HepG2 (cell line): ENCODE measurements at regions not wholly inside any gene's neighbourhood (a gene's known extent, or its start where the extent isn't known, plus 50 kb on each side); places are given as distances from the start of the nearest gene placed in this dataset.

Source experiments
- ATAC-seq: fragments of 200-7000 bp; cut with Tn5 transposase; 3 replicates; pipeline ENCODE4 v1.9.1; 2020; ENCODE audit warnings: mild to moderate bottlenecking, moderate library complexity
- BruUV-seq: library from RNA; stranded (reverse); fragments of 400-500 nt; replicated peaks from 2 replicates; lab custom pipeline; 2021; lab: Mats Ljungman, UMichigan
- CTCF ChIA-PET: fragments of 300-600 bp; formaldehyde crosslinking; extraction: SDS; loops from one replicate; lab custom pipeline; 2021; ENCODE audit warnings: low total read pairs, inconsistent platforms, low intra/inter-chr PET ratio; lab: Yijun Ruan, JAX
- POLR2A ChIA-PET: fragments of 350-600 bp; sonication (Branson Sonifier 250); formaldehyde crosslinking; loops from one replicate; lab custom pipeline; 2020; ENCODE audit warnings: antibody characterized with exemption, inconsistent platforms; lab: Yijun Ruan, JAX
- DNase-seq: peaks from one replicate; pipeline ENCODE4 v3.0.0-alpha.2; 2015; ENCODE audit warnings: low spot score
- FAIRE-seq: peaks from 3 replicates; lab custom pipeline; 2011; peaks lifted over from hg19 to GRCh38; lab: Jason Lieb, UNC
- H2AFZ ChIP-seq: one replicate; pipeline ENCODE4 v1.6.1; 2011; ENCODE audit warnings: low read length, inconsistent platforms
- H3K27ac ChIP-seq: fragments of 300-600 bp; 3 replicates; pipeline ENCODE4 v1.8.0; 2011; ENCODE audit warnings: mixed run types, mild to moderate bottlenecking, mixed read lengths, low read length, inconsistent platforms; ENCODE audit not compliant: insufficient read depth; ENCODE audit errors: extremely low read length
- H3K27me3 ChIP-seq, 2 experiments: fragments of 200-600 bp in 1 of 2; 2 replicates in 1 of 2; 3 replicates in 1 of 2; pipeline versions ENCODE4 v1.6.0 to v1.8.0; 2011; ENCODE audit warnings: low read length in 2 of 2, mild to moderate bottlenecking in 2 of 2, moderate library complexity in 2 of 2, inconsistent platforms in 1 of 2; ENCODE audit not compliant: insufficient read depth in 2 of 2, control insufficient read depth in 1 of 2
- H3K36me3 ChIP-seq, 2 experiments: fragments of 200-600 bp in 1 of 2; replicated peaks in 1 of 2; 2 replicates in 1 of 2; 3 replicates in 1 of 2; pipeline versions ENCODE4 v1.5.1 to v1.8.0; 2011; ENCODE audit warnings: low read length in 2 of 2, inconsistent platforms in 1 of 2; ENCODE audit not compliant: insufficient read depth in 2 of 2, control insufficient read depth in 1 of 2
- H3K4me1 ChIP-seq: 2 replicates; pipeline ENCODE4 v1.5.1; 2012; ENCODE audit warnings: low read length, inconsistent platforms; ENCODE audit not compliant: insufficient read depth
- H3K4me2 ChIP-seq: 2 replicates; pipeline ENCODE4 v1.6.0; 2011; ENCODE audit warnings: low read depth, low read length, inconsistent platforms
- H3K4me3 ChIP-seq, 3 experiments: fragments of 200-600 bp in 1 of 3; sonication (generic), shearing (Covaris generic) in 1 of 3; replicated peaks in 1 of 3; 2 replicates each; pipeline ENCODE4 v1.5.1; 2011 to 2016; ENCODE audit warnings: low read length in 3 of 3, inconsistent platforms in 2 of 3, low read depth in 2 of 3, mild to moderate bottlenecking in 2 of 3, control low read depth in 1 of 3, mixed read lengths in 1 of 3; ENCODE audit not compliant: insufficient read depth in 1 of 3
- H3K79me2 ChIP-seq: one replicate; pipeline ENCODE4 v1.6.1; 2011; ENCODE audit warnings: low read length, inconsistent platforms; ENCODE audit not compliant: insufficient read depth
- H3K9ac ChIP-seq: 2 replicates; pipeline ENCODE4 v1.6.0; 2011; ENCODE audit warnings: mild to moderate bottlenecking, low read depth, low read length, inconsistent platforms; ENCODE audit not compliant: insufficient read depth
- H3K9me3 ChIP-seq: 2 replicates; pipeline ENCODE4 v1.5.1; 2012; ENCODE audit warnings: mild to moderate bottlenecking, low read length
- H4K20me1 ChIP-seq: 2 replicates; pipeline ENCODE4 v1.6.0; 2011; ENCODE audit warnings: inconsistent platforms, mild to moderate bottlenecking, low read length, moderate library complexity; ENCODE audit not compliant: insufficient read depth
- AKAP8 ChIP-seq: sonication (generic); formaldehyde crosslinking; IDR thresholded peaks from 2 replicates; pipeline ENCODE4 v1.5.1; 2020; ENCODE audit warnings: mild to moderate bottlenecking, missing genetic modification reagents
- DNMT1 ChIP-seq: sonication (generic); formaldehyde crosslinking; IDR thresholded peaks from 2 replicates; pipeline ENCODE4 v1.5.1; 2020; ENCODE audit warnings: mild to moderate bottlenecking, missing genetic modification reagents
- JUNB ChIP-seq: sonication (generic); formaldehyde crosslinking; IDR thresholded peaks from 2 replicates; pipeline ENCODE4 v1.8.0; 2022; ENCODE audit warnings: missing genetic modification reagents, mild to moderate bottlenecking, borderline replicate concordance
- SMYD3 ChIP-seq: sonication (generic); formaldehyde crosslinking; IDR thresholded peaks from 2 replicates; pipeline ENCODE4 v1.8.1; 2023; ENCODE audit warnings: mild to moderate bottlenecking, missing genetic modification reagents
- ZC3H13 ChIP-seq: sonication (generic); formaldehyde crosslinking; IDR thresholded peaks from 2 replicates; pipeline ENCODE4 v1.8.1; 2023; ENCODE audit warnings: mild to moderate bottlenecking, missing genetic modification reagents, moderate library complexity
- ZNF567 ChIP-seq: sonication (generic); formaldehyde crosslinking; IDR thresholded peaks from 2 replicates; pipeline ENCODE4 v1.8.1; 2023; ENCODE audit warnings: mild to moderate bottlenecking, missing genetic modification reagents, borderline replicate concordance
- ZNF674 ChIP-seq: sonication (generic); formaldehyde crosslinking; IDR thresholded peaks from 2 replicates; pipeline ENCODE4 v1.5.0; 2020; ENCODE audit warnings: low read depth, mild to moderate bottlenecking, missing genetic modification reagents
- WGBS: methylation state at CpG from one replicate; pipeline ENCODE4 v1.1.6; 2017; ENCODE audit warnings: low lambda C conversion rate; 5-methylcytosine and 5-hydroxymethylcytosine counted together
- in situ Hi-C: cut with HindIII; loops from 2 replicates; pipeline ENCODE4 v1.10.0; 2017; ENCODE audit warnings: low pct_unique_long_range_greater_than_20kb; ENCODE audit not compliant: extremely low pct_ligation_motif_present
- intact Hi-C: fragments of 100-400 bp; cut with micrococcal nuclease; formaldehyde crosslinking; loops from one replicate; pipeline ENCODE4 v1.10.0; 2022; ENCODE audit not compliant: unreplicated experiment
- TF ChIP-seq, protein P1 (sequence below): sonication (generic); formaldehyde crosslinking; IDR thresholded peaks from 2 replicates; pipeline ENCODE4; 2020; ENCODE audit warnings: missing genetic modification reagents, mild to moderate bottlenecking, borderline replicate concordance
- TF ChIP-seq, protein P2 (sequence below): sonication (generic); formaldehyde crosslinking; IDR thresholded peaks from 2 replicates; pipeline ENCODE4 v1.8.1; 2023; ENCODE audit warnings: mild to moderate bottlenecking, missing genetic modification reagents
- TF ChIP-seq, protein P3 (sequence below): sonication (generic); formaldehyde crosslinking; IDR thresholded peaks from 2 replicates; pipeline ENCODE4 v1.4.0; 2020; ENCODE audit warnings: mild to moderate bottlenecking, missing genetic modification reagents
- TF ChIP-seq, protein P4 (sequence below): IDR thresholded peaks from 2 replicates; pipeline ENCODE4 v1.6.1; 2016; ENCODE audit warnings: missing genetic modification reagents, missing compliant biosample characterization
- TF ChIP-seq, protein P5 (sequence below): sonication (generic); formaldehyde crosslinking; IDR thresholded peaks from 2 replicates; pipeline ENCODE4 v1.8.0; 2022; ENCODE audit warnings: missing genetic modification reagents, mild to moderate bottlenecking, inconsistent platforms, borderline replicate concordance

DNA sequence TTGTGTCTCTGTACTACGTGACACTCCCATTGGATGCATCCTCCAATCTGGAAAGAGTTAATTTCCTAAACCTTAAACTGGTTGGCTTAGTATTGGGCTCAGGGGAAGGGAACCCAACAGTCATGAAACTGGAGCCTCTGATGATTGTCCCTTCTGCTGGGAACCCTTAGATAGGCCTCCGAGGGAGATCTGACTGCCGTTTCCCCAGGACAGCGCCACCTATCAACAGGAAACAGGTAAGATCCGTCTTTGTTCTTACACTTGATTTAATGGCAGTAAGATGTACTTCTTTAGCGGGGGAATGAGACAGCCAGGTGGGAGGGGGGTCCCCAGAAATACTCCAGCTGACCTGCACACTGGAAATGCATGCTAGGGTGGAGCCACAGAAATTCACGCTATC lies 1749.6 kb downstream of the SI start:
- POLR2A ChIA-PET: no interaction called here

DNA sequence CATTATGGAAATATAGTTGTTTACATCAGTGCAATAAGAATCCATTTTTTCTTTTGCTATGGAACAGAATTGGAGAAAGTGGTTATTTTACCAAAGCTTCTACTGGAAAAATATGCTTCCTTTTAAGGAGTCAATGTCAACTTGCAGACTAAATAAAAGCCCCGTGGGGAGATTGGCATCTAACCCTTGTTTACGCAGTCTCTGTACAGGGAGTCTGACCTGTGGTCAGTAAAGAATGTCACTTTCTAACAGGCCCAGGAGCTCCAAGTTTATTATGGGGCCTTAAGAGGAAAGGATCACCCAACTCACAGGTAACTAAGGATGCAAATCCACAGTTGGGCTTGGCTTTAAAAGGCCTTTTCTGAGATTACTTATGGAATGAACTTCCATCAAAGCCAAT lies 1751.2 kb downstream of the SI start:
- no peaks in the 10 kb centered on the region for H4K20me1 ChIP-seq
- H3K4me2 ChIP-seq: no peak overlapping the region
- CTCF ChIA-PET: no interaction called here
- no peaks in the 10 kb centered on the region for H3K36me3 ChIP-seq
- TF ChIP-seq ZNF674 (CRISPR knock-in tag) (no peak), SMYD3 (no peak)
- TF ChIP-seq, protein P1, sequence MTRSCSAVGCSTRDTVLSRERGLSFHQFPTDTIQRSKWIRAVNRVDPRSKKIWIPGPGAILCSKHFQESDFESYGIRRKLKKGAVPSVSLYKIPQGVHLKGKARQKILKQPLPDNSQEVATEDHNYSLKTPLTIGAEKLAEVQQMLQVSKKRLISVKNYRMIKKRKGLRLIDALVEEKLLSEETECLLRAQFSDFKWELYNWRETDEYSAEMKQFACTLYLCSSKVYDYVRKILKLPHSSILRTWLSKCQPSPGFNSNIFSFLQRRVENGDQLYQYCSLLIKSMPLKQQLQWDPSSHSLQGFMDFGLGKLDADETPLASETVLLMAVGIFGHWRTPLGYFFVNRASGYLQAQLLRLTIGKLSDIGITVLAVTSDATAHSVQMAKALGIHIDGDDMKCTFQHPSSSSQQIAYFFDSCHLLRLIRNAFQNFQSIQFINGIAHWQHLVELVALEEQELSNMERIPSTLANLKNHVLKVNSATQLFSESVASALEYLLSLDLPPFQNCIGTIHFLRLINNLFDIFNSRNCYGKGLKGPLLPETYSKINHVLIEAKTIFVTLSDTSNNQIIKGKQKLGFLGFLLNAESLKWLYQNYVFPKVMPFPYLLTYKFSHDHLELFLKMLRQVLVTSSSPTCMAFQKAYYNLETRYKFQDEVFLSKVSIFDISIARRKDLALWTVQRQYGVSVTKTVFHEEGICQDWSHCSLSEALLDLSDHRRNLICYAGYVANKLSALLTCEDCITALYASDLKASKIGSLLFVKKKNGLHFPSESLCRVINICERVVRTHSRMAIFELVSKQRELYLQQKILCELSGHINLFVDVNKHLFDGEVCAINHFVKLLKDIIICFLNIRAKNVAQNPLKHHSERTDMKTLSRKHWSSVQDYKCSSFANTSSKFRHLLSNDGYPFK (CRISPR knock-in tag): no peak
- TF ChIP-seq, protein P2, sequence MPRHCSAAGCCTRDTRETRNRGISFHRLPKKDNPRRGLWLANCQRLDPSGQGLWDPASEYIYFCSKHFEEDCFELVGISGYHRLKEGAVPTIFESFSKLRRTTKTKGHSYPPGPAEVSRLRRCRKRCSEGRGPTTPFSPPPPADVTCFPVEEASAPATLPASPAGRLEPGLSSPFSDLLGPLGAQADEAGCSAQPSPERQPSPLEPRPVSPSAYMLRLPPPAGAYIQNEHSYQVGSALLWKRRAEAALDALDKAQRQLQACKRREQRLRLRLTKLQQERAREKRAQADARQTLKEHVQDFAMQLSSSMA (CRISPR knock-in tag): no peak
- TF ChIP-seq, protein P3, sequence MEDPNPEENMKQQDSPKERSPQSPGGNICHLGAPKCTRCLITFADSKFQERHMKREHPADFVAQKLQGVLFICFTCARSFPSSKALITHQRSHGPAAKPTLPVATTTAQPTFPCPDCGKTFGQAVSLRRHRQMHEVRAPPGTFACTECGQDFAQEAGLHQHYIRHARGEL (CRISPR knock-in tag): no peak
- TF ChIP-seq, protein P4, sequence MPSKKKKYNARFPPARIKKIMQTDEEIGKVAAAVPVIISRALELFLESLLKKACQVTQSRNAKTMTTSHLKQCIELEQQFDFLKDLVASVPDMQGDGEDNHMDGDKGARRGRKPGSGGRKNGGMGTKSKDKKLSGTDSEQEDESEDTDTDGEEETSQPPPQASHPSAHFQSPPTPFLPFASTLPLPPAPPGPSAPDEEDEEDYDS (CRISPR knock-in tag): no peak
- TF ChIP-seq, protein P5, sequence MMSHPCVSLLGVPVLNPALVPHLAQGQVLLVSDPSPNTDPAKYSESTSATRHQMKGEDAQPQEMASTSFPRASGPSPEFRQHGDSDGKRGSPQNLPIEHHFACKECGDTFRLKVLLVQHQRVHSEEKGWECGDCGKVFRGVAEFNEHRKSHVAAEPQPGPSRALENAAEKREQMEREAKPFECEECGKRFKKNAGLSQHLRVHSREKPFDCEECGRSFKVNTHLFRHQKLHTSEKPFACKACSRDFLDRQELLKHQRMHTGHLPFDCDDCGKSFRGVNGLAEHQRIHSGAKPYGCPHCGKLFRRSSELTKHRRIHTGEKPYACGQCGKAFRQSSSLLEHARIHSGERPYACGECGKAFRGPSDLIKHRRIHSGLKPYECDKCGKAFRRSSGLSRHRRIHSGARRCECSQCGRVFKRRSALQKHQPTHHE (CRISPR knock-in tag): no peak
- TF ChIP-seq, all 625 proteins: peak for 0
- no peak for FAIRE-seq
- no peak overlapping the region for H3K4me3 ChIP-seq
- H3K27ac ChIP-seq: no peak overlapping the region
- in situ Hi-C loops (no loop called here), intact Hi-C loops (no loop called here)
- BruUV-seq: no TSS peak
- H3K27me3 ChIP-seq: no peaks in the 10 kb centered on the region
- no peaks in the 10 kb centered on the region for H3K4me1 ChIP-seq
- peaks cover 42% of the 10 kb centered on the region for H3K9me3 ChIP-seq
- H3K9ac ChIP-seq: no peak overlapping the region
- no peaks in the 10 kb centered on the region for H3K79me2 ChIP-seq
- H2AFZ ChIP-seq: no peak overlapping the region
- POLR2A ChIA-PET: no interaction called here
- WGBS: 36% methylated on average over 2 of the region's 2 CpGs
- ATAC-seq: no peak
- no peak for DNase-seq

More for the DNA sequence above, 1749.6 kb downstream of the SI start:
- intact Hi-C loops (no loop called here), in situ Hi-C loops (no loop called here)
- WGBS: 0% methylated on average over 6 of the region's 7 CpGs
- ATAC-seq: no peak
- BruUV-seq: no TSS peak
- Histone ChIP-seq H3K4me3 (no peak overlapping the region), H3K4me1 (no peaks in the 10 kb centered on the region), H3K27ac (no peak overlapping the region)
- TF ChIP-seq AKAP8 (CRISPR knock-in tag): no peak
- no peak for TF ChIP-seq ZC3H13 (CRISPR knock-in tag)
- no peak for TF ChIP-seq ZNF567 (CRISPR knock-in tag)
- no peak for TF ChIP-seq DNMT1 (CRISPR knock-in tag)
- TF ChIP-seq JUNB (CRISPR knock-in tag): no peak
- TF ChIP-seq, all 625 proteins: peak for 0
- H3K79me2 ChIP-seq: no peaks in the 10 kb centered on the region
- CTCF ChIA-PET: no interaction called here
- peaks cover 43% of the 10 kb centered on the region for H3K9me3 ChIP-seq
- H3K27me3 ChIP-seq: no peaks in the 10 kb centered on the region
- H2AFZ ChIP-seq: no peak overlapping the region
- no peak for DNase-seq
- H3K9ac ChIP-seq: no peak overlapping the region
- FAIRE-seq: no peak
- no peak overlapping the region for H3K4me2 ChIP-seq
- H4K20me1 ChIP-seq: no peaks in the 10 kb centered on the region
- H3K36me3 ChIP-seq: no peaks in the 10 kb centered on the region
